HL-60 (cell line): ENCODE measurements at regions not wholly inside any gene's neighbourhood (a gene's known extent, or its start where the extent isn't known, plus 50 kb on each side); places are given as distances from the start of the nearest gene placed in this dataset.

Source experiments
- DNase-seq, 2 experiments: peaks; one replicate each; pipeline ENCODE4 v3.0.0-alpha.2; 2010 to 2020; ENCODE audit warnings: low read depth in 1 of 2, low spot score in 1 of 2
- H3K27ac ChIP-seq: fragments of 250-450 bp; sonication (Bioruptor Pico); replicated peaks from 2 replicates; pipeline ENCODE4 v1.5.1; 2020; ENCODE audit warnings: mild to moderate bottlenecking, moderate library complexity
- H3K27me3 ChIP-seq: fragments of 250-450 bp; sonication (Bioruptor Pico); 2 replicates; pipeline ENCODE4 v1.5.1; 2021; ENCODE audit warnings: mild to moderate bottlenecking, moderate library complexity; ENCODE audit not compliant: insufficient read depth, poor library complexity, severe bottlenecking
- H3K4me3 ChIP-seq: replicated peaks from 2 replicates; pipeline ENCODE4 v1.5.1; 2011; ENCODE audit warnings: mild to moderate bottlenecking, control low read depth, low read length; ENCODE audit not compliant: insufficient read depth
- CTCF ChIP-seq: IDR thresholded peaks from one replicate; pipeline ENCODE4 v1.5.1; 2011; ENCODE audit warnings: low read length, control low read depth, inconsistent platforms; ENCODE audit not compliant: insufficient read depth
- GABPA ChIP-seq: IDR thresholded peaks from 2 replicates; pipeline ENCODE4 v1.6.1; 2012; ENCODE audit warnings: low read depth
- POLR2AphosphoS5 ChIP-seq: IDR thresholded peaks from 2 replicates; pipeline ENCODE4 v1.6.1; 2012; ENCODE audit warnings: low read depth
- REST ChIP-seq: IDR thresholded peaks from 2 replicates; pipeline ENCODE4 v1.6.1; 2012; ENCODE audit warnings: low read depth; ENCODE audit not compliant: insufficient replicate concordance
- SPI1 ChIP-seq: IDR thresholded peaks from 2 replicates; pipeline ENCODE4 v1.6.1; 2012; ENCODE audit warnings: low read depth, mild to moderate bottlenecking, borderline replicate concordance

- Histone ChIP-seq H3K4me3 (no peak overlapping the region), H3K27me3 (no peaks in the 10 kb centered on the region), H3K27ac (no peak overlapping the region)
- TF ChIP-seq GABPA (no peak), REST (no peak), POLR2AphosphoS5 (no peak), SPI1 (no peak), CTCF (no peak)
- no peak for DNase-seq
These were observed 111.4 kb downstream of the CPZ start for GRCh38 chr4:8703857-8704495.

- Histone ChIP-seq H3K4me3 (no peak overlapping the region), H3K27me3 (no peaks in the 10 kb centered on the region), H3K27ac (no peak overlapping the region)
- no peak for TF ChIP-seq POLR2AphosphoS5
- no peak for TF ChIP-seq SPI1
- TF ChIP-seq CTCF = no peak
- no peak for TF ChIP-seq GABPA
- no peak for TF ChIP-seq REST
- DNase-seq = no peak
These were observed 110.8 kb downstream of the CPZ start for GRCh38 chr4:8703401-8703696.

GRCh38 chr4:8702516-8703400 is 110.2 kb downstream of the CPZ start:
- no peak overlapping the region for H3K27ac ChIP-seq
- TF ChIP-seq GABPA (no peak), REST (no peak), CTCF (no peak), POLR2AphosphoS5 (no peak), SPI1 (no peak)
- H3K4me3 ChIP-seq = no peak overlapping the region
- DNase-seq = no peak
- no peaks in the 10 kb centered on the region for H3K27me3 ChIP-seq
